BE2C (cell line): ENCODE measurements at regions not wholly inside any gene's neighbourhood (a gene's known extent, or its start where the extent isn't known, plus 50 kb on each side); places are given as distances from the start of the nearest gene placed in this dataset.

Experiments
- DNase-seq: peaks from one replicate; pipeline ENCODE4 v3.0.0-alpha.2; 2020
- H3K27me3 ChIP-seq: fragments of 250-450 bp; sonication (Bioruptor Pico); 2 replicates; pipeline ENCODE4 v1.5.1; 2020; ENCODE audit warnings: mild to moderate bottlenecking
- H3K36me3 ChIP-seq: fragments of 250-450 bp; sonication (Bioruptor Pico); 2 replicates; pipeline ENCODE4 v1.5.1; 2020; ENCODE audit warnings: mild to moderate bottlenecking
- H3K4me1 ChIP-seq: fragments of 250-450 bp; sonication (Bioruptor Pico); 2 replicates; pipeline ENCODE4 v1.5.1; 2020
- H3K4me3 ChIP-seq: 2 replicates; pipeline ENCODE4 v1.5.1; 2011; ENCODE audit warnings: low read depth, low read length
- H3K9me3 ChIP-seq: fragments of 250-450 bp; sonication (Bioruptor Pico); 2 replicates; pipeline ENCODE4 v1.5.1; 2020
- CTCF ChIP-seq: IDR thresholded peaks from 2 replicates; pipeline ENCODE4 v1.5.1; 2012; ENCODE audit warnings: mild to moderate bottlenecking, low read depth, low read length

GRCh38 chr5:155103146-155103545, 89.6 kb downstream of the KIF4B start:
- no peaks in the 10 kb centered on the region for H3K9me3 ChIP-seq
- H3K27me3 ChIP-seq = no peaks in the 10 kb centered on the region
- H3K4me3 ChIP-seq = no peak overlapping the region
- H3K36me3 ChIP-seq = no peaks in the 10 kb centered on the region
- no peak for TF ChIP-seq CTCF
- DNase-seq = peak; percentile 39
- no peaks in the 10 kb centered on the region for H3K4me1 ChIP-seq

DNA sequence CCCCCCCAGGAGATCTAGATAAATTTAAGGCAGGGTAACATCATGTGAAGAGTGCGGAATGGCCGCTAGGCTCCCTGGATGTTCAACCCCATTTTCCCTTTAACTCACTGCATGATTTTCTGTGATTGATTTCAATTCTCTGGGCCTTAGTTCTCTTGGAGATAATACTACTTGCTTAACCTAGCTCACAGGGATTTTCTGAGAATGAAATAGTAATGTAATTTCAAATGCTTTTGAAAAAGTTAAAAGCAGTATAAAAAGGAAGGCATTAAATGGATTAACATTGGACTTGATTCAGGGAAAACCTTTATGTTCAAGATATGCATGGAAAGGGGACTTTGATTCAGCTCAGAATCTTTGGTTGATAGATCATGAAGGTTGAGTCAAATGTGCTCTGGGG, 90.9 kb downstream of the KIF4B start:
- no peaks in the 10 kb centered on the region for H3K27me3 ChIP-seq
- no peak for TF ChIP-seq CTCF

DNA sequence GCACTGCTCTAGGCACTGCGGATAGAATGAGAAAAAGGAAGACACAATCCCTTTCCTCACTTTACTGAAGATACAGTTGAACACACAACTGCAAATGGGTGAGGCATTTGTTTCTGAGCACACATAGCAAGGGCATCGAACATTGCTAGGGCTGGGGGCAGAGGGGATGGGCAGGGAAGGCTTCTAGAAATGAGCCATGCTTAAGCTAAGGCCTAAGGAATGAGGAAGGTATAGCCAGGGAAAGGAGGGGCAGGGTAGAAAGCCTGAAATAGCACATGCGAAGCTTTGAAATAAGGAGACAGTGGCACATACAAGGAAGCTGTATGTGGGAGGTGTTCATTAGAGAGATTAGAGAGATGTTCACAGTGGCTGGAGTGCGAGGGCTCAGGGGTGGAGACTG, 92.7 kb downstream of the KIF4B start:
- no peak for TF ChIP-seq CTCF
- no peak overlapping the region for H3K4me3 ChIP-seq
- DNase-seq = no peak

More for the DNA sequence above, 90.9 kb downstream of the KIF4B start:
- no peaks in the 10 kb centered on the region for H3K4me1 ChIP-seq
- H3K36me3 ChIP-seq = no peaks in the 10 kb centered on the region
- DNase-seq = no peak
- H3K9me3 ChIP-seq = no peaks in the 10 kb centered on the region
- H3K4me3 ChIP-seq = no peak overlapping the region

DNA sequence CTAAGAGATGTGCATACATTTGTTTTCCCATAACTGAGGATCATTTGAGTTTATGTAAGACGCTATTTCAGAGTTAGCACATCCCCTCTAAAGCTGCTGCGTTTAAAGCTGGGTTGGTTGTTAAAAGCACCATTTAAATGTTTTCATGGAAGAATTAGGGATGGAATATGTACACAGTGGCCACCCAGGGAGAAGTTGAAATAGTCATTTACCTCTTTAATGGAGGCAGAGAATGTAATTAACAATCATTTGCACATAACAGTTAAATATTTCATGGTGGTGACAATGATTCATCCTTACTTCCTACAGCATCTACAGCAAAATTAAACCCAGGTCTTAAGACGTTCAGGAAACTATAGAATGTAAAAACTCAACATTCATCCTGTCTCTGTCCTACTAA, 100.3 kb downstream of the KIF4B start:
- Histone ChIP-seq H3K36me3 (no peaks in the 10 kb centered on the region), H3K4me3 (no peak overlapping the region), H3K27me3 (no peaks in the 10 kb centered on the region), H3K9me3 (no peaks in the 10 kb centered on the region), H3K4me1 (no peaks in the 10 kb centered on the region)
- TF ChIP-seq CTCF = no peak
- no peak for DNase-seq

More for the DNA sequence above, 92.7 kb downstream of the KIF4B start:
- H3K9me3 ChIP-seq = no peaks in the 10 kb centered on the region
- H3K4me1 ChIP-seq = no peaks in the 10 kb centered on the region
- no peaks in the 10 kb centered on the region for H3K27me3 ChIP-seq
- H3K36me3 ChIP-seq = no peaks in the 10 kb centered on the region

DNA sequence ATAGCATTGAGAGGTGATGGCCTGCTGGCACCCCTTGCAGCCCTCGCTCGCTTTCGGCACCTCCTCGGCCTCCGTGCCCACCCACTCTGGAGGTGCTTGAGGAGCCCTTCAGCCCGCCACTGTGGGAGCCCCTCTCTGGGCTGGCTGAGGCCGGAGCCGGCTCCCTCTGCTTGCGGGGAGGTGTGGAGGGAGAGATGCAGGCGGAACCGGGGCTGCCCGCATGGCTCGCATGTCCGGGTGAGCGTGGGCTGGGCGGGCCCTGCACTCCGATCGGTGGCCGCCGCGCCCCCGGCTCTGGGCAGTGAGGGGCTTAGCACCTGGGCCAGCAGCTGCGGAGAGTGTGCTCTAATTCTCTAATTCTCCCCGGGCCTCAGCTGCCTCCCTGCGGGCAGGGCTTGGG, 101.1 kb downstream of the KIF4B start:
- Histone ChIP-seq H3K4me3 (no peak overlapping the region), H3K4me1 (no peaks in the 10 kb centered on the region), H3K36me3 (no peaks in the 10 kb centered on the region), H3K27me3 (no peaks in the 10 kb centered on the region), H3K9me3 (no peaks in the 10 kb centered on the region)
- DNase-seq = no peak
- TF ChIP-seq CTCF = no peak

DNA sequence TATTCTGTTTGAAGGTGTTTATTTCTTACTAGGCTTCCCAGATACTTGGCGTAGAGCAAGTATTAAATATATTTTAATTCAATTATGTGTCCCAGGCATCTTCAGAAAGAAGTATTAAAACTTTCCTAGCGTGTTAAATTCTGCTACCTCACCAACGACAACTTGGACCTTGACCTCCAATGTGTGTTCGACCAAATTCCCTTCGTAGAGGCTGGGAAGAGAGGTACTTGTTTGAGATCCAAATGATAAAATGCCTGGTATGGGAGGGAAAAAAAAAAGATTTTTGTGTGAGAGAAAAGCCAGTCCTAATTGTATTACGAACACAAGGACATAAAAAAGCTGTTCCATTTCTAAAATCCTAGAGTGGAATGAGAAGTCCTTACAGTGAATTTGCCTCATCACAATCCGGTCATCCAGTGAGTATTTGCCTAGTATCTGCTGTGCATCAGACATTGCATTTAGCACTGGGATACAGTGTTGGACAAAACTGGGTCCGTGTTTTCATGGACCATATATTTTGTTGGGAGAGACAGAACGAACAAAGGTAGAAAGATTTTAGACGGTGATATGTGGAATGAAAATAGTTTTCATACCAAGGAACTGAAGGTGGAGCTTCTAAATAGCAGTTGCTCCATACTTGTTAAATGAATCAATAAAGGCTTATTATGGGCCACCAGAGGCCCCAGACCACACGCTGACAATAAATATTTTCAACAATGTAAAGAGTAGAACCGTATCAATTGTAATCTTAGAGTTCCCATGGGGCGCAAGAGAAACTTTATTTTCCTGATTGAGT, 103.1 kb downstream of the KIF4B start:
- Histone ChIP-seq H3K9me3 (no peaks in the 10 kb centered on the region), H3K36me3 (no peaks in the 10 kb centered on the region), H3K4me3 (no peak overlapping the region), H3K27me3 (no peaks in the 10 kb centered on the region), H3K4me1 (no peaks in the 10 kb centered on the region)
- no peak for TF ChIP-seq CTCF
- no peak for DNase-seq
